Activated CD4-positive, CD25-positive, alpha-beta regulatory T cell treated with anti-CD3 and anti-CD28 coated beads, Interleukin-2, amount 50 U/mL, for 16 hours (primary cell): ENCODE measurements at regions not wholly inside any gene's neighbourhood (a gene's known extent, or its start where the extent isn't known, plus 50 kb on each side); places are given as distances from the start of the nearest gene placed in this dataset.
A peak's percentile ranks its signal among the peaks of the same experiment; 100 is the strongest.

Experiments used
- DNase-seq: peaks from one replicate; pipeline ENCODE4 v3.0.0-alpha.2; 2020; ENCODE audit warnings: low read depth, low spot score

- DNase-seq, result no peak
Observed at GRCh38 chr1:224504297-224505041, 69.9 kb upstream of the WDR26 start.

GRCh38 chr1:224505454-224506093 lies 71.0 kb upstream of the WDR26 start:
- no peak for DNase-seq

DNA sequence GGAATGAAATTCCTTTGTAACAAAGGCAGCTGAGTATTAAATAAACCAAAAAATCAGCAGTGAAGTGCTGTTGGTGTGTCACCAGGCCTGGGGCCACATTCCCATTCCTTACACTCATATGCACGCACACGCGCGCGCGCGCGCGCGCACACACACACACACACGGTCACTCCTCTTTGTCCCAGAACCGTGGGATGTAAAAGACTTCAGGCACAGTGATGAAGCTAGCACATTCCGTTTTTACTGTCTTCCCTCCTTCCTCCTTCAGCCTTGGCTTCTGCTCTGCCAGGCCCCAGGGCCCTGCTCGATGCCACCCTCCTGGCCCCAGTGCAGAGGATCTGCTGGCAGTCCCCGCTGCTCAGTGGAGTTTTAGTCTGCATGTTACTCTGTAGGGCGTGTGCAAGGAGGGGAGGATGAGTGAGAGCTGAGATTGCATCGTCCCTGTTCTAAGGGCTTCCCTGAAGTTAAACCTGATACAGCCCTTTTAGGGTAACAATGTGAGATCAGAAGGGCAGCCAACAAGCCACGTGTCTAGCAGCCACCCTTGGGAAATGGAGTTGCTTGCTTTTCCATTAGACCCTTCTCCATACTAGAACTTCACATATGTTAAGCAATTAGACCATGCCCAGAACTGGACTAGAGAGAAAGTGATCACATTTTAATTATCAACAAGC lies 71.7 kb upstream of the WDR26 start:
- DNase-seq, result no peak

- no peak for DNase-seq
Observed at GRCh38 chr1:224507771-224508523, 73.3 kb upstream of the WDR26 start.

- DNase-seq, result no peak
Observed at GRCh38 chr1:224509907-224510306, 75.3 kb upstream of the WDR26 start.

DNA sequence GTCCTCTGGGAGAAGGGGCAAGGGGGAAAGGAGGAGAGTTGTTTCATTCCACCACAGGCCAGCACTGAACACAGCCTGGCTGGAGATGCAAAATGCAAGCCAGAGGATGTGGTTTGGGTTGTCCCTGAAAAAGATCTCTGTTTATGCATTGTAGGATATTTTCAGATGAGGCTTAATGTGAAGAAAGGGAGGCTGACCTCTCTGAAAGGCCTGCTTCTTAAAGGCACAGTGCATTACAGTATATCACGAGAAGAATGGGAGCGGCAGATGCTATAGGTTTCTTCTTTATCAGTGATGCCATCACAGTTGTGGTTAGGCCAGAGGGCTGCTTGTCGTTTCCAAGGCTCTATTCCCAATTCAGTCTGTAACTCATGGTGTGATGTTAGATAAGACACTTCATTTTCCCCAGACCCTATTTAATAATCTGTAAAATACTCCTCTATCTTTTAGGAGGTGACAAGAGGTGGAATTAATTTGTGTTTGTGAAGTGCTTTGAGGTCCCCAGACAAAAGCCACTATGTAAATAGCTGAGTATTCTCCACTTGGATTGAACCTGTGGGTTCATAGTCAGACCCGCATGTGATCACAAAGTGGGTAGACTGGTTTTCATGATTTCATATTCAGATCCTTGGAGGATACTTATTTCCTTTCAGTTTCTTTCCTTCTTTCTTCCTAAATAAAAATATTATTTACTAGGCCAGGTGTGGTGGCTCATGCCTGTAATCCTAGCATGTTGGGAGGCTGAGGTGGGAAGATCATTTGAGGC lies 76.5 kb upstream of the WDR26 start:
- DNase-seq, result no peak

DNA sequence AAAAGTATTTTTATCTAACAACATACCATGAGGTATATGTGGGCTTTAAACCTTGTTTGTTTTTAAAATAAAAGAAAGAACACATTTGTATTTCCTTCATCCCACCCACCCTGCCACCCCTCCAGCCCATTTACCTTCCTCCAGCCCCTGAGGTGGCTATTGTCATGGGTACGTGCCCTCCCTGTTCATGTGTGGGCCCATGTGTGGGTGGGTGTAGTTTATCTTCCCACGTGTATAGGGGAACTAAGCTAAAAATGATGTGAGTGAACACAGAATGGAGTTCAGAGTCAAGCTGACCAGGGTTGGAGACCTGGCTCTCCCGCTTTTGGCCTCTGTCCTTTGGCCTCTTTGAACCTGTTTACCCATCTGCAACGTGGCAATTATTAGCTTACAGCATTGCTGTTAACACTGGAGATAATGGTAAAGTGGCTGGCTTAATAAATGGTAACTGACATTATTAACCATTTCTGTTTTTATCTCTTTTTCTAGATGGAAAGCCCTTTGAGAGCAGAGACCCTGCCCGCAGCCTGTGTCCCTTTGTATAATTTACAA lies 78.1 kb upstream of the WDR26 start:
- DNase-seq, result no peak

GRCh38 chr1:224513383-224513782 lies 78.8 kb upstream of the WDR26 start:
- DNase-seq, result no peak

DNA sequence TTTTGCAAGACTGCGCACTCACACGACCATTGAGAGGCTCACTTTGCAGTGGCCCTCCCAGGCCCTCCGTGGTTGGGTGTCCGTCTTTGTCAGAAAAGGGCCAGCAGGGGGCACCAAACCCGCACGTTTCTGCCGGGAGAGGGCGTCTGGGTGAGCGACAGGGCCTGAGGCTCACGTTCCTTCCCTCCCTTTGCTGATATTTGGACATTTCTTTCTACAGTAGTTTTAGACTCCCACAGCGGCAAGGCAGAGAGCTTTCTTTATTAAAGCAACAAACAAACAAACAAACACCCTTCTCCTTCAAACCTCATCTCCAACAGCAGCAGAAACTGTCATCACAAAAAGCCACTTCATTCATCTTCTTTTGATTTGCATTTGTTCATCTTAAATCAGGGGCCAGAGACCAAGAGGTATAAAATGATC lies 79.2 kb upstream of the WDR26 start:
- peak; percentile 75 for DNase-seq

DNA sequence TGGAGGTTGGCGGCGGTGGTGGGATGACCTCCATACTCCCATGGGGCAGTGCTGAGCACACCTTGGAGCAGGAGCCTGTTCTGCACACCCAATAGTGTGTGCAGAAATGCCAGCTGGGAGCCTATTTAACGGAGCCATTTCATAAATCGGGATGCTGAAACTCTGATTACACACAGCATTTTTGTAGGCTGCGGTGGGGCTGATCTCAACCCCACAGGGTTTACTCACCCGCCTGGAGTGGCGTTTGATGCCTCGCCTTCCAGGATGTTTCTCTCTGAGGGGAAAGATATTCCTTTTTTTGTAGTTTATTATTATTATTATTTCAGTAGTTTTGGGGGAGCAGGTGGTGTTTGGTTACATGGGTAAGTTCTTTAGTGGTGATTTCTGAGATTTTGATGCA lies 82.6 kb upstream of the WDR26 start:
- DNase-seq, result no peak

DNA sequence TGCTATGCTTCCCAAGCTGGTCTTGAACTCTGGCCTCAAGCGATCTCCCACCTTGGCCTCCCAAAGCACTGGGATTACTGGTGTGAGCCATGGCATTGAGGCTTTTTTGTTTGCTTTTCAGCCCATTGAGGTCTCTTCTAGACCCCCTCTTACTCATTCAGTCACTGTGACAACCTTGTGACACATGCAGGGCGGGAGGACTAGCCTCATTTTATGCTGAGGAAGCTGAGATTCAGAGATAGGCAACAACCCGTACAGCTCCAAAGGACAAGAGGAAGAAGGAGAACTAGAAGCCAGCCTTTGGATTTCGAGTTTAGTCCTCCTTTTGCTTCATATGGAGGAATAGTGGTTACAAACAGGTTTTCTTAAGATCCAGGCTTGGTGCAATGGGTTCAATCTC lies 83.9 kb upstream of the WDR26 start:
- DNase-seq, result no peak

GRCh38 chr1:224519874-224520273 lies 85.3 kb upstream of the WDR26 start:
- DNase-seq, result no peak

- no peak for DNase-seq
Observed at GRCh38 chr1:224520808-224521207, 86.2 kb upstream of the WDR26 start.

DNA sequence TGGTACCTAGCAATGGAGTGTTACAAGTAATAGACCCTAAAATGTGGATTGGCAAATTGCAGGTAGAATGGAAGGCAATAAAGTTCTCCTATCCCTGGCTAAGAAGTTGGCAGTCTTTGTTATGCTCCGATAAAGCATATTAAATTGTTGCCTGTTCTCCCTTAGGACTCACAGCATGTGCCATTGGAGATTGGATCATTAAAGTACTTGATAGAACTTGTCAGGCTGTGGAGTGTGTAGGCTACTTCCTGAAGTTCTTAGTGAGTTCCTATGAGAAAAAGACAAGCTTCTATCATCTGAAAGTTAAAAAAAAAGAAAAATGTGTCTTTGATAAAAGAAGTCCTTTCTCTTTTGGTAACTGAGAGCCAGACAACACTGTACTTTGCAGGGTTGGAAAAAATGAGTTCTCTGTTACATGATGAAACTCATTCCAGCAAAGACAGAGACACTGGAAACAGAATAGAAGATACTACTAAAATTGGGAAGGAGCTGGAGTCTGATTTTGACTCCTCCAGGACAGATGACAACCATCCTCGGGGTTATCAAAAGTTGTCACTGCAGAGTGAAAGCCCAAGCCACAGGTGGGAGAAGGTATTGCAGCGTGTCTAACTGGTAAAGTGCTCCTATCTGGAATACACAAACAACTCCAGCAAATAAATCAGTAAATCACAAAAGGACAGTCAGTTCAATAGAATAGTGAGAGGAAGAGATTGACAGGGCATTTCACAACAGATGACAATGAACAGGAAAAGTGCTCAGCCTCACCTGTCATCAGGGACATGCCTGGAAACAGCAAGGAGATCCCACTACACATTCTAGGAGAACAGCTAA lies 87.5 kb upstream of the WDR26 start:
- no peak for DNase-seq

DNA sequence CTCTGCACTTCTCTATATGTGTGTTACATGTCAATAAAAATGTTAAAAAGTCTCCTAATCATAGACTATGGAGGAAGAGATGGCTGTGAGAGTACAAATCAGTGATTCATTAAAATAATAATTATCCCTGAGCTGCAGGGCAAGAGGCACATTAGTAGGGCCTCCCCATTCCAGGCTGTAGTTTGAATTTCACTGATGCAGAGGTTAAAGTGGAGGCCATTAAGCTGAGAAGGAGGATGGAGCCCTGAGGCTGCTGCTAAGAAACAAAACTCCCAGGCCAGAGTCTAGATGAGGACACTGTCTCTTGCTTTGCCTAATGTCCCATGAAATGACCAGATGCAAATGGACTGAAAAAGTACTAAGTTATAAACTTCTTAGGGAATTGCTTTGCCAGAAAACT lies 89.1 kb upstream of the WDR26 start:
- no peak for DNase-seq

- no peak for DNase-seq
Observed at GRCh38 chr1:224524679-224525078, 90.1 kb upstream of the WDR26 start.

GRCh38 chr1:224525411-224526040 lies 90.6 kb upstream of the CNIH3 start:
- no peak for DNase-seq

- DNase-seq, result no peak
Observed at GRCh38 chr1:224526771-224527170, 89.3 kb upstream of the CNIH3 start.

DNA sequence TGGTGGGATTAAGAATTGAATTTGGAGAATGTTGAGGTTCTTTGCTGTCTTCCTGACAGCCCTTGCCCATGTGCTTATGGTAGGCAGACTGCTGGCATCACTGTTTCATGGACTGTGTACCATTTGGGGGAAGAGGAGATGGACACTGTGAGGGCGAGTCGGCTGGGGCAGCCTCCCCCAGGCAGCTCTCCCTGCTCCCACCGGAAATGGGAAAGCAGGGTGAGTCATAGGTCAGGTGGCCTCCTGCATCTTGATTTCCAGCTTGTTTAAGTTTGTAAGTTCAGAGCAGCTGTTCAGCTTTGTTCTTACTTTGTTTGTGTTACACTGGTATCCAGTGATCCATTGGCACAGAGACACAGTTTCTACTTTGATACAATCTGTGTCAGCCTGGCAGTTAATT lies 87.2 kb upstream of the CNIH3 start:
- no peak for DNase-seq

GRCh38 chr1:224529844-224530243 lies 86.3 kb upstream of the CNIH3 start:
- no peak for DNase-seq
